Bronchial epithelial cell (primary cell): ENCODE measurements at regions not wholly inside any gene's neighbourhood (a gene's known extent, or its start where the extent isn't known, plus 50 kb on each side); places are given as distances from the start of the nearest gene placed in this dataset.

Source experiments
- DNase-seq: peaks from one replicate; pipeline ENCODE4 v3.0.0-alpha.2; 2010; ENCODE audit warnings: low read depth
- FAIRE-seq: peaks from 2 replicates; lab custom pipeline; 2011; peaks lifted over from hg19 to GRCh38; lab: Jason Lieb, UNC
- H3K27me3 ChIP-seq: 2 replicates; pipeline ENCODE4 v1.5.1; 2011; ENCODE audit warnings: low read length; ENCODE audit not compliant: control insufficient read depth, insufficient read depth
- H3K36me3 ChIP-seq: 2 replicates; pipeline ENCODE4 v1.5.1; 2011; ENCODE audit warnings: low read length; ENCODE audit not compliant: control insufficient read depth, insufficient read depth
- H3K4me3 ChIP-seq: 2 replicates; pipeline ENCODE4 v1.5.1; 2011; ENCODE audit warnings: mild to moderate bottlenecking, low read depth, low read length, control low read depth
- TF ChIP-seq, protein P1 (sequence below): IDR thresholded peaks from 2 replicates; pipeline ENCODE4 v1.5.1; 2011; ENCODE audit warnings: mild to moderate bottlenecking, moderate library complexity, low read length, control low read depth, inconsistent platforms; ENCODE audit not compliant: insufficient read depth, severe bottlenecking

DNA sequence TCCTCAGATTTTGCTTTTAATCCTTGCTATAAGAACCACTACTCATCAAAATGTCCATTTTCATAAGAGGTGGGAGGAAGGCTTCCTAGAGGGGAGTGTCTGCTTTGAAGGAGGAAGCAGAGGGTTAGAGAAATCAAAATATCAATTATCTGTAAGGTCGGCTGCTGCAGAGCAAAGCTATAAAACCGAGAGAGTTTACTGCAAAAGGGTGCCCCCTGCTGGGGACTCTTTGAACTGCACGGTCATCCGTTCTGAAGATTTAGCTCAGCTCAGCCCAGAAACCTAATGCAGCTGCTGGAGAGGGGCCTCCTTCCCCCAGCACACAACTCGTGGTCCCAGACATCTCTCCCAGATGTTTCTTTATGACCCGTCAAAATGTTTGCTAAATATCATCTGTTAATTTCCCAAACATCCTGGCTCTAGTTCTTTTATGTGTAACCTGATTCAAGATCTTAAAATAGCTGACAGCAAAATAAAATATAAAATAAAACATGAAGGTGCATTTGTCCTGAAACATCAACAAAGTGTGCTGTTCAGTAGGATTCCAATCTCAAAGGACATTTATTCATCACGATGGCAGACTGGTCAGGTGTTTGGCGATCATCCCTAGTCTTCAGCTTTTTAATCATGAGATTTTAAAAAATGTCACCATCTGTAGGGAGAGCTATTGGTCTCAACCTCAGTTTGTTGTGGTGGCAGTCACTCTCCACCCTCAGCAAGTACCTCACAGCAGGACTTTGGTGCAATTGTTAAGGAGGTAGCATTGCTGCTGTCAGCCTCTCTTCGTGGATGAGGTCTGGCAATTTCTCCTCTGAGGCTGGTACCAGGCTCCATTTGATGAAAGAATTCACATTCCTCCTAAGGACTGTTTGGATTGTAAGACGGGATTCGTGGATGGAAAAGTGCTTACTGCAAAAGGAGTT is 185.9 kb downstream of the MTX2 start:
- Histone ChIP-seq H3K27me3 (no peaks in the 10 kb centered on the region), H3K36me3 (no peaks in the 10 kb centered on the region), H3K4me3 (no peak overlapping the region)
- no peak for FAIRE-seq
- DNase-seq, result peak; percentile 58
- TF ChIP-seq, protein P1, sequence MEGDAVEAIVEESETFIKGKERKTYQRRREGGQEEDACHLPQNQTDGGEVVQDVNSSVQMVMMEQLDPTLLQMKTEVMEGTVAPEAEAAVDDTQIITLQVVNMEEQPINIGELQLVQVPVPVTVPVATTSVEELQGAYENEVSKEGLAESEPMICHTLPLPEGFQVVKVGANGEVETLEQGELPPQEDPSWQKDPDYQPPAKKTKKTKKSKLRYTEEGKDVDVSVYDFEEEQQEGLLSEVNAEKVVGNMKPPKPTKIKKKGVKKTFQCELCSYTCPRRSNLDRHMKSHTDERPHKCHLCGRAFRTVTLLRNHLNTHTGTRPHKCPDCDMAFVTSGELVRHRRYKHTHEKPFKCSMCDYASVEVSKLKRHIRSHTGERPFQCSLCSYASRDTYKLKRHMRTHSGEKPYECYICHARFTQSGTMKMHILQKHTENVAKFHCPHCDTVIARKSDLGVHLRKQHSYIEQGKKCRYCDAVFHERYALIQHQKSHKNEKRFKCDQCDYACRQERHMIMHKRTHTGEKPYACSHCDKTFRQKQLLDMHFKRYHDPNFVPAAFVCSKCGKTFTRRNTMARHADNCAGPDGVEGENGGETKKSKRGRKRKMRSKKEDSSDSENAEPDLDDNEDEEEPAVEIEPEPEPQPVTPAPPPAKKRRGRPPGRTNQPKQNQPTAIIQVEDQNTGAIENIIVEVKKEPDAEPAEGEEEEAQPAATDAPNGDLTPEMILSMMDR, result peak; percentile 91

DNA sequence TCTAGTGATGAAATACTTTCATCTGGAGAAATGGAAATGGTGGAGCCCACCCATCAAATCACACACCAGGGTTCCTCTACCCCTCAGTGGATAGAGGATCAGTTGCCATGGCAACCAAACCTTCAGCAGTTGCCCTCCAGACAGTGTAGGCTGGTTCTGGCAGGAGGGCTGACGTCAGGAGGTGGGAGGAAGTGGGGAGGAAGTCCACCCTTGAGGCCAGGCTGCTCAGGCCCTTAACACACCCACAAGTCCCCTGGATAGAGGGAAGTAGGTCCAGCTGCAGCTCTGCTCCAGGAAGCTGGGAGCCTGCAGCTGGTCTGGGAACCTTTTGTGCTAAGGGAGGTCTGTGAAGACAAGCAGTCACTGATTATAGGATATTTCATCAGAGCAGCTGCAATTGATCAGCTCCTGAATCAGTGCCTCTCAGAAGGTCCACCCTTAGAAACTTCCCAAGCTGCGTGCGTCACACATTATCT is 186.6 kb downstream of the MTX2 start:
- no peak for FAIRE-seq
- DNase-seq, result no peak
- Histone ChIP-seq H3K36me3 (no peaks in the 10 kb centered on the region), H3K4me3 (no peak overlapping the region), H3K27me3 (no peaks in the 10 kb centered on the region)
- TF ChIP-seq, protein P1, result no peak

DNA sequence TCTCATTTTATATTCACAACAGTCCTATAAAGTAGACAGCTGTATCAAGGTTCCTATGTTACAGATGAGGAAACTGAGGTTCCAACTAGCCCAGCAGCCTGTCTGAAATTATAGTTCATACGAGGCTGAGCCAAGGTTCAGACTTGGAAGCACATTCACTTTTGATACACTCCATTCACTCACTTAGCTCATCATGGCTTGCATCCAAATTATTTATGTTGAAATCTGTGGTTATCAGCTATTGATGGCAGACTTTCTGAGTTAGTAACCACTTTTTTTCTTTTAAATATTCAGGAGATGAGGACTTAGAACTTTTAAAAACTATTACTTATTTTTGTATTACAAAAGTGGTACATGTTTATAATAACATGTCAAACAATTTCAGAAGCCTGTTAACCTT is 188.2 kb downstream of the MTX2 start:
- no peaks in the 10 kb centered on the region for H3K36me3 ChIP-seq
- no peak for FAIRE-seq
- peak; percentile 29 for DNase-seq
- no peak overlapping the region for H3K4me3 ChIP-seq
- TF ChIP-seq, protein P1, result no peak
- H3K27me3 ChIP-seq, result no peaks in the 10 kb centered on the region

DNA sequence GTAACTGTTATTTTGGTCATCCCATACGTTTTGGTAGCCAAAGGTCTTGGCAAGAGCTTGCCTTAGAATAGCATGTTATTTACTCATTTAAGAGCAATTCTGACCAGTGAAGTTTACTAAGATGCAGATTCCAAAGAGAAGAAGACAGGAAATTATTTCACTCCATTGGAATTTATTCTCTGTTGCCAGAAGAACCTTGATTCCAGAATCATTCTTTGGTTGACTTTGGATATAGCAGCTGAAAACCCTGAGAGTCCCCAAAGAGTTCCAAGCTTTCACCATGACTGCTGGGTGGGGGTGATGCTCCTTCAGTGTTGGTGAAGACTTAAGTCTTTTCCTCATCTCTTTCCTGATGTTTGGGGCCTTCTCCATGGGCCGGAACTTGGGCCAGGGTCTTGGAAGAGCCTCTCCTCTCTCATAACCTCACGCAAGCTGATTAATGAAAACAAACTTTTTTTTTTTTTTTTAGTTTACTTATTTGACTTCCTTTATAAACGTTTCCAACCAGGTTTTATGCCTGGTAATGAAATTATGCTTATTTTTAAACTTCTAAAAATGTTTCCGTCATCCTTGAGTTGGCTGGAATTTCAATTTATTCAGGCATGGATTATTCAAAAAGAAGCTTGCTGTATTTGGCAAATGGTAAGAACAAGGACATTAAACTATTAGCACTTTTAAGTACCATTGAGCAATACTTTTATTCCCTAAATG is 192.0 kb downstream of the MTX2 start:
- FAIRE-seq (no peak), DNase-seq (no peak)
- Histone ChIP-seq H3K27me3 (no peaks in the 10 kb centered on the region), H3K4me3 (no peak overlapping the region), H3K36me3 (no peaks in the 10 kb centered on the region)
- TF ChIP-seq, protein P1, result no peak

DNA sequence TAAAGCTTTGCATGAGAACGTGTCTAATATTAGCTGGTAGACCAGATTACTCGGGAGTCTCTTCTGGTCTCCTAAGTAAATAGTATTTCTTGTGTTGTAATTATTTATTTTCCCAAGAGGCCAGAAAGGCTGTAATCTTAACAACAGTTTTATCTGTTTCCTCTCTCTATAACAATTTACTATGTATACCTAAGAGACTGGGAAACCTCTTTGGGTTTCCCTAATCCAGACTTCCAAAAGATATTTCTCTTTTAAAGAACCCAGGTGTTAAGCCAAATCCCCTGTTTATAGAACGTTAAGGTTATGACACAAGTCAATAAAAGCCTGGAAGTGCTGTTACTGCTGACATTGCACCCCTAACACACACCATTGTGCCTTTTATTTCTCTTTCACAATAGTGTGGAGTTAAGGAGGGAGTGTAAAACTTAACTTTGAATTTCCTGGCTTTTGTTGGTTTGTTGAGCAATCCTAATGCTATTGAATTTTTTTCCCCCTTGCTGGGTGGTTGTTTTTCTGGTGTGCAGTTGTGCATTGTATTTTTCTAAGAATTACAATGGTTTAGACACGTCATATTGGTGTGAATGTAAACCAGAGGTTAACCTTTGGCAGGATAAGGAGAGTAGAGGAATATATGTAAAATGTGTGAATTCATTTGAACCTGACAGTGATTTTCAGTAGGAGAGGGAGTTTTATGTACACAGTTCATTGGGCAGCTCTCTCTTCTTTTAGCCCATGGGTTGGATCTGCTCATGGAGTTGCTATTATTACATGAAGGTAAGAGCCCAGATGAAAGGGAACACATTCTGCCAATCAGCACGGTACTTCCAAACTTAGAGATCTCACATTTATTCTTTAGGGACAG is 192.8 kb downstream of the MTX2 start:
- FAIRE-seq, result no peak
- TF ChIP-seq, protein P1, result no peak
- Histone ChIP-seq H3K36me3 (no peaks in the 10 kb centered on the region), H3K27me3 (no peaks in the 10 kb centered on the region), H3K4me3 (no peak overlapping the region)
- DNase-seq, result peak; percentile 33
